Neural cell (in vitro differentiated cells): ENCODE measurements at regions not wholly inside any gene's neighbourhood (a gene's known extent, or its start where the extent isn't known, plus 50 kb on each side); places are given as distances from the start of the nearest gene placed in this dataset.

ENCODE experiments used
- H2AFZ ChIP-seq: fragments of 200-600, 300-800 bp; sonication (generic), shearing (Covaris generic); 2 replicates; pipeline ENCODE4 v1.6.0; 2014; ENCODE audit warnings: low read depth, mild to moderate bottlenecking, antibody characterized with exemption, low read length, moderate library complexity
- H3F3A ChIP-seq: fragments of 200-600 bp; shearing (Covaris generic); 2 replicates; pipeline ENCODE4 v1.6.1; 2016; ENCODE audit warnings: mild to moderate bottlenecking, moderate library complexity, mixed read lengths, antibody characterized with exemption, low read length; ENCODE audit not compliant: insufficient read depth, poor library complexity, severe bottlenecking
- H3K27ac ChIP-seq: fragments of 200-600, 300-800 bp; sonication (generic), shearing (Covaris generic); 2 replicates; pipeline ENCODE4 v1.5.1; 2014; ENCODE audit warnings: mild to moderate bottlenecking, low read length, moderate library complexity
- H3K27me3 ChIP-seq: fragments of 300-800, 200-600 bp; sonication (generic), shearing (Covaris generic); 2 replicates; pipeline ENCODE4 v1.6.0; 2014; ENCODE audit warnings: mild to moderate bottlenecking, low read depth, low read length, moderate library complexity; ENCODE audit not compliant: insufficient read depth
- H3K36me3 ChIP-seq: fragments of 300-800, 200-600 bp; sonication (generic), shearing (Covaris generic); 2 replicates; pipeline ENCODE4 v1.5.1; 2014; ENCODE audit warnings: mild to moderate bottlenecking, antibody characterized with exemption, low read length, moderate library complexity; ENCODE audit not compliant: insufficient read depth
- H3K4me2 ChIP-seq: fragments of 300-800, 200-600 bp; sonication (generic), shearing (Covaris generic); 2 replicates; pipeline ENCODE4 v1.6.0; 2014; ENCODE audit warnings: mild to moderate bottlenecking, low read length
- H3K4me3 ChIP-seq: fragments of 300-800, 200-600 bp; sonication (generic), shearing (Covaris generic); 2 replicates; pipeline ENCODE4 v1.5.1; 2014; ENCODE audit warnings: mild to moderate bottlenecking, low read length, moderate library complexity
- H3K79me2 ChIP-seq: fragments of 200-600 bp; shearing (Covaris generic); replicated peaks from 2 replicates; pipeline ENCODE4 v1.6.0; 2014; ENCODE audit warnings: mild to moderate bottlenecking, low read length, moderate library complexity; ENCODE audit not compliant: insufficient read depth
- H3K9ac ChIP-seq: fragments of 300-800, 200-600 bp; sonication (generic), shearing (Covaris generic); 2 replicates; pipeline ENCODE4 v1.6.1; 2016; ENCODE audit warnings: mild to moderate bottlenecking, low read length, mixed read lengths
- H3K9me2 ChIP-seq: fragments of 200-600 bp; shearing (Covaris generic); 2 replicates; pipeline ENCODE4 v1.6.1; 2016; ENCODE audit warnings: mild to moderate bottlenecking, low read length, mixed read lengths; ENCODE audit not compliant: insufficient read depth
- H3K9me3 ChIP-seq: fragments of 200-600, 300-800 bp; sonication (generic), shearing (Covaris generic); 2 replicates; pipeline ENCODE4 v1.6.1; 2016; ENCODE audit warnings: mild to moderate bottlenecking, mixed run types, low read length, moderate library complexity, mixed read lengths
- H4K20me1 ChIP-seq: fragments of 200-600 bp; shearing (Covaris generic); 2 replicates; pipeline ENCODE4 v1.6.1; 2016; ENCODE audit warnings: mild to moderate bottlenecking, mixed run types; ENCODE audit not compliant: insufficient read depth
- EP300 ChIP-seq: fragments of 450-650 bp; conservative IDR thresholded peaks from 2 replicates; pipeline ENCODE4 v1.6.1; 2014; ENCODE audit warnings: antibody characterized with exemption, mild to moderate bottlenecking, moderate library complexity; ENCODE audit not compliant: poor library complexity, severe bottlenecking
- EZH2 ChIP-seq: fragments of 200-600, 300-800 bp; shearing (Covaris generic), sonication (generic); IDR thresholded peaks from 2 replicates; pipeline ENCODE4 v1.6.1; 2014; ENCODE audit warnings: antibody characterized with exemption, low read length, borderline replicate concordance, mild to moderate bottlenecking; ENCODE audit not compliant: insufficient read depth, poor library complexity, severe bottlenecking
- MXI1 ChIP-seq: fragments of 450-650 bp; conservative IDR thresholded peaks from 2 replicates; pipeline ENCODE4 v1.6.1; 2014; ENCODE audit warnings: antibody characterized with exemption, mild to moderate bottlenecking; ENCODE audit not compliant: poor library complexity, severe bottlenecking
- POLR2AphosphoS5 ChIP-seq: IDR thresholded peaks from 2 replicates; pipeline ENCODE4 v1.6.1; 2012
- RAD21 ChIP-seq: fragments of 450-650 bp; conservative IDR thresholded peaks from 2 replicates; pipeline ENCODE4 v1.6.1; 2014; ENCODE audit warnings: antibody characterized with exemption, mild to moderate bottlenecking, moderate library complexity
- REST ChIP-seq: IDR thresholded peaks from 2 replicates; pipeline ENCODE4 v1.6.1; 2012; ENCODE audit warnings: borderline replicate concordance
- SMC3 ChIP-seq: fragments of 450-650 bp; conservative IDR thresholded peaks from 2 replicates; pipeline ENCODE4 v1.6.1; 2014; ENCODE audit warnings: antibody characterized with exemption, mild to moderate bottlenecking, moderate library complexity; ENCODE audit not compliant: poor library complexity
- TAF1 ChIP-seq: IDR thresholded peaks from 2 replicates; pipeline ENCODE4 v1.6.1; 2012; ENCODE audit warnings: low read depth
- TF ChIP-seq, protein P1 (sequence below): fragments of 450-650 bp; IDR thresholded peaks from 2 replicates; pipeline ENCODE4 v1.5.1; 2014; ENCODE audit warnings: antibody characterized with exemption, mild to moderate bottlenecking, moderate library complexity; ENCODE audit not compliant: poor library complexity, severe bottlenecking

GRCh38 chr3:152785051-152785450 lies 49.9 kb upstream of the P2RY1 start:
- H3K9me2 ChIP-seq: no peaks in the 10 kb centered on the region
- TF ChIP-seq MXI1 (no peak), RAD21 (no peak), REST (no peak), POLR2AphosphoS5 (no peak), SMC3 (no peak), EZH2 (no peak), TAF1 (no peak), EP300 (no peak)
- TF ChIP-seq, protein P1, sequence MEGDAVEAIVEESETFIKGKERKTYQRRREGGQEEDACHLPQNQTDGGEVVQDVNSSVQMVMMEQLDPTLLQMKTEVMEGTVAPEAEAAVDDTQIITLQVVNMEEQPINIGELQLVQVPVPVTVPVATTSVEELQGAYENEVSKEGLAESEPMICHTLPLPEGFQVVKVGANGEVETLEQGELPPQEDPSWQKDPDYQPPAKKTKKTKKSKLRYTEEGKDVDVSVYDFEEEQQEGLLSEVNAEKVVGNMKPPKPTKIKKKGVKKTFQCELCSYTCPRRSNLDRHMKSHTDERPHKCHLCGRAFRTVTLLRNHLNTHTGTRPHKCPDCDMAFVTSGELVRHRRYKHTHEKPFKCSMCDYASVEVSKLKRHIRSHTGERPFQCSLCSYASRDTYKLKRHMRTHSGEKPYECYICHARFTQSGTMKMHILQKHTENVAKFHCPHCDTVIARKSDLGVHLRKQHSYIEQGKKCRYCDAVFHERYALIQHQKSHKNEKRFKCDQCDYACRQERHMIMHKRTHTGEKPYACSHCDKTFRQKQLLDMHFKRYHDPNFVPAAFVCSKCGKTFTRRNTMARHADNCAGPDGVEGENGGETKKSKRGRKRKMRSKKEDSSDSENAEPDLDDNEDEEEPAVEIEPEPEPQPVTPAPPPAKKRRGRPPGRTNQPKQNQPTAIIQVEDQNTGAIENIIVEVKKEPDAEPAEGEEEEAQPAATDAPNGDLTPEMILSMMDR: no peak
- no peak overlapping the region for H3K4me3 ChIP-seq
- no peaks in the 10 kb centered on the region for H3K9me3 ChIP-seq
- H3K27ac ChIP-seq: no peak overlapping the region
- no peaks in the 10 kb centered on the region for H3F3A ChIP-seq
- no peak overlapping the region for H2AFZ ChIP-seq
- H3K79me2 ChIP-seq: no peaks in the 10 kb centered on the region
- no peak overlapping the region for H3K9ac ChIP-seq
- H3K4me2 ChIP-seq: no peak overlapping the region
- no peaks in the 10 kb centered on the region for H3K36me3 ChIP-seq
- no peaks in the 10 kb centered on the region for H3K27me3 ChIP-seq
- no peaks in the 10 kb centered on the region for H4K20me1 ChIP-seq
